Vagina (tissue), 2 donors: ENCODE measurements at regions not wholly inside any gene's neighbourhood (a gene's known extent, or its start where the extent isn't known, plus 50 kb on each side); places are given as distances from the start of the nearest gene placed in this dataset.

Source experiments
- POLR2A ChIP-seq, 2 donors: fragments of 450-650 bp; IDR thresholded peaks; one replicate each; pipeline ENCODE4 v1.6.1; 2017; ENCODE audit warnings: antibody characterized with exemption in 2 of 2, mild to moderate bottlenecking in 2 of 2, moderate library complexity in 2 of 2
- TF ChIP-seq, protein P1 (sequence below), 3 experiments: fragments of 450-650 bp in 2 of 3; fragments of 200-600 bp in 1 of 3; sonication (generic) in 1 of 3; IDR thresholded peaks; one replicate each; pipeline ENCODE4 v1.5.1; 2017 to 2019; ENCODE audit warnings: antibody characterized with exemption in 3 of 3, mild to moderate bottlenecking in 2 of 3, moderate library complexity in 2 of 3

DNA sequence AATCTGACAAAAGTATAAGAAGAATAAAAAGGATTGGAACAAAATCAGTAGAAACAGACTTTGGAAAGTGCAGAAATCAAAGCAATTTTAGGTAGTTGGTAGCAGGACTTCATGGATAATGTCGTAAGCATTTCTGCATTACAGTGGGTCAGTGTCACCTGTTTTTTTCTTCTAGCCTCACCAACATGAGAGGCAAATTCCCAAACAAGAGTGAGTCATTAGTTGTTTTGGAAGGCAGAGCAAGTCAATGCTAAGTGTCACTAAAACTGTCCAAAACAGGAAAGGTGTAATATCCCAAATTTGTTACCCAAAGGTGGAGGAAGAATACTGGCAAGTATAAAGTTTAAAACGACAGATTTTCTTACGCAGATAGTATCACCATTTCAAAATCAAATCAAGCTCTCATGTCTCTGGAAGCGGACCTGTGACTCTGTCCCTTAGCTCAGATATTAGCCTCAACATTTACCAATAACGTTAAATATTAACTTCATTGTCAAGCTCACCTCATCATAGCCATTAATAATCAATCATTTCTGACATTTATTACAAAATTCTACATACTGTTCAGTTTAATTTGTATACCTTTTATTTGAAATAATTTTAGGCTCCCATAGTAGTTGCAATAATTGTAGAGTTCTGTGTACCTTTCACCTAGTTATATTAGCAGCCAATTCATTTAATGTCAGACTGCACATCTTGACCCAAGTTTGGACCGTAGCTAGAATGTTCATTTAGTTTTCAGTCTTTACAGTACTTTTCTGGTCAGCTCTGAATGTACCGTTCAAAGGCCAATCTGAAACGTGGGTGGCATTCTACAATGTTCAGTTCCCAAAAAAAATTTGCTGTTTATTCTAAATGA lies 901.2 kb upstream of the COX7C start:
- TF ChIP-seq, protein P1, sequence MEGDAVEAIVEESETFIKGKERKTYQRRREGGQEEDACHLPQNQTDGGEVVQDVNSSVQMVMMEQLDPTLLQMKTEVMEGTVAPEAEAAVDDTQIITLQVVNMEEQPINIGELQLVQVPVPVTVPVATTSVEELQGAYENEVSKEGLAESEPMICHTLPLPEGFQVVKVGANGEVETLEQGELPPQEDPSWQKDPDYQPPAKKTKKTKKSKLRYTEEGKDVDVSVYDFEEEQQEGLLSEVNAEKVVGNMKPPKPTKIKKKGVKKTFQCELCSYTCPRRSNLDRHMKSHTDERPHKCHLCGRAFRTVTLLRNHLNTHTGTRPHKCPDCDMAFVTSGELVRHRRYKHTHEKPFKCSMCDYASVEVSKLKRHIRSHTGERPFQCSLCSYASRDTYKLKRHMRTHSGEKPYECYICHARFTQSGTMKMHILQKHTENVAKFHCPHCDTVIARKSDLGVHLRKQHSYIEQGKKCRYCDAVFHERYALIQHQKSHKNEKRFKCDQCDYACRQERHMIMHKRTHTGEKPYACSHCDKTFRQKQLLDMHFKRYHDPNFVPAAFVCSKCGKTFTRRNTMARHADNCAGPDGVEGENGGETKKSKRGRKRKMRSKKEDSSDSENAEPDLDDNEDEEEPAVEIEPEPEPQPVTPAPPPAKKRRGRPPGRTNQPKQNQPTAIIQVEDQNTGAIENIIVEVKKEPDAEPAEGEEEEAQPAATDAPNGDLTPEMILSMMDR (IDR thresholded peaks at IDR 0.05), result no peak
- no peak for TF ChIP-seq POLR2A (IDR thresholded peaks at IDR 0.05)
